ENCODE measurements at regions not wholly inside any gene's neighbourhood (a gene's known extent, or its start where the extent isn't known, plus 50 kb on each side); places are given as distances from the start of the nearest gene placed in this dataset.
"Not testable (repeated sequence)": the region's sequence is repeated elsewhere in the genome, so short reads cannot be mapped to it uniquely, and the experiment has no call there.

GRCh38 chr18:77421546-77421945 lies 171.9 kb downstream of the GALR1 start:
- H3K4me3 Mint-ChIP-seq; H3K27ac Mint-ChIP-seq; H3K36me3 Mint-ChIP-seq; H3K4me1 Mint-ChIP-seq (ENCODE audit: low read depth); DNase-seq; intact Hi-C loops (cut with micrococcal nuclease); POLR2A ChIA-PET; H3K9me3 Mint-ChIP-seq; H3K27me3 Mint-ChIP-seq; CTCF ChIA-PET: not testable (repeated sequence)

GRCh38 chr18:77422974-77423867 lies 173.6 kb downstream of the GALR1 start:
- ChIA-PET CTCF (no interaction called here), POLR2A (no interaction called here)
- DNase-seq: no peak
- Mint-ChIP-seq H3K36me3 (no peaks in the 10 kb centered on the region), H3K4me1 (ENCODE audit: low read depth) (no peaks in the 10 kb centered on the region), H3K27me3 (peaks cover 8% of the 10 kb centered on the region), H3K9me3 (peaks cover 2% of the 10 kb centered on the region), H3K4me3 (no peak overlapping the region), H3K27ac (no peak overlapping the region)
- intact Hi-C loops (cut with micrococcal nuclease): no loop called here

- H3K9me3 Mint-ChIP-seq: no peaks in the 10 kb centered on the region
- H3K27me3 Mint-ChIP-seq: peaks cover 12% of the 10 kb centered on the region
- no peak overlapping the region for H3K27ac Mint-ChIP-seq
- POLR2A ChIA-PET: no interaction called here
- CTCF ChIA-PET: no interaction called here
- intact Hi-C loops (cut with micrococcal nuclease): no loop called here
- DNase-seq: no peak
- no peaks in the 10 kb centered on the region for H3K36me3 Mint-ChIP-seq
- no peaks in the 10 kb centered on the region for H3K4me1 Mint-ChIP-seq (ENCODE audit: low read depth)
- no peak overlapping the region for H3K4me3 Mint-ChIP-seq
Observed at GRCh38 chr18:77433076-77433475, 183.4 kb downstream of the GALR1 start.

- H3K4me1 Mint-ChIP-seq (ENCODE audit: low read depth): no peaks in the 10 kb centered on the region
- ChIA-PET POLR2A (no interaction called here), CTCF (no interaction called here)
- no peak overlapping the region for H3K27ac Mint-ChIP-seq
- intact Hi-C loops (cut with micrococcal nuclease): no loop called here
- no peak for DNase-seq
- H3K36me3 Mint-ChIP-seq: no peaks in the 10 kb centered on the region
- no peaks in the 10 kb centered on the region for H3K9me3 Mint-ChIP-seq
- peaks cover 17% of the 10 kb centered on the region for H3K27me3 Mint-ChIP-seq
- H3K4me3 Mint-ChIP-seq: no peak overlapping the region
Observed at GRCh38 chr18:77439888-77440287, 190.2 kb downstream of the GALR1 start.

- DNase-seq: no peak
- intact Hi-C loops (cut with micrococcal nuclease): no loop called here
- POLR2A ChIA-PET: no interaction called here
- Mint-ChIP-seq H3K9me3 (no peaks in the 10 kb centered on the region), H3K27ac (no peak overlapping the region), H3K36me3 (no peaks in the 10 kb centered on the region), H3K4me1 (ENCODE audit: low read depth) (no peaks in the 10 kb centered on the region), H3K4me3 (no peak overlapping the region), H3K27me3 (peaks cover 17% of the 10 kb centered on the region)
- CTCF ChIA-PET: no interaction called here
Observed at GRCh38 chr18:77442393-77442792, 192.7 kb downstream of the GALR1 start.

GRCh38 chr18:77444385-77444784 lies 194.7 kb downstream of the GALR1 start:
- Mint-ChIP-seq H3K27me3 (peaks cover 20% of the 10 kb centered on the region), H3K4me1 (ENCODE audit: low read depth) (no peaks in the 10 kb centered on the region), H3K36me3 (no peaks in the 10 kb centered on the region), H3K4me3 (no peak overlapping the region), H3K27ac (no peak overlapping the region), H3K9me3 (no peaks in the 10 kb centered on the region)
- ChIA-PET POLR2A (no interaction called here), CTCF (no interaction called here)
- intact Hi-C loops (cut with micrococcal nuclease): no loop called here
- DNase-seq: no peak

- H3K9me3 Mint-ChIP-seq: no peaks in the 10 kb centered on the region
- DNase-seq: no peak
- no peaks in the 10 kb centered on the region for H3K36me3 Mint-ChIP-seq
- no peak overlapping the region for H3K27ac Mint-ChIP-seq
- intact Hi-C loops (cut with micrococcal nuclease): no loop called here
- peaks cover 13% of the 10 kb centered on the region for H3K27me3 Mint-ChIP-seq
- no peak overlapping the region for H3K4me3 Mint-ChIP-seq
- no peaks in the 10 kb centered on the region for H3K4me1 Mint-ChIP-seq (ENCODE audit: low read depth)
- ChIA-PET POLR2A (no interaction called here), CTCF (no interaction called here)
Observed at GRCh38 chr18:77448046-77448445, 198.4 kb downstream of the GALR1 start.

- H3K4me1 Mint-ChIP-seq (ENCODE audit: low read depth): no peaks in the 10 kb centered on the region
- ChIA-PET CTCF (no interaction called here), POLR2A (no interaction called here)
- H3K36me3 Mint-ChIP-seq: no peaks in the 10 kb centered on the region
- no peaks in the 10 kb centered on the region for H3K9me3 Mint-ChIP-seq
- intact Hi-C loops (cut with micrococcal nuclease): no loop called here
- H3K27me3 Mint-ChIP-seq: peaks cover 6% of the 10 kb centered on the region
- no peak overlapping the region for H3K4me3 Mint-ChIP-seq
- no peak for DNase-seq
- H3K27ac Mint-ChIP-seq: no peak overlapping the region
Observed at GRCh38 chr18:77455004-77455403, 205.4 kb downstream of the GALR1 start.

- H3K27ac Mint-ChIP-seq: no peak overlapping the region
- intact Hi-C loops (cut with micrococcal nuclease): no loop called here
- ChIA-PET CTCF (no interaction called here), POLR2A (no interaction called here)
- no peaks in the 10 kb centered on the region for H3K36me3 Mint-ChIP-seq
- no peak for DNase-seq
- H3K27me3 Mint-ChIP-seq: peaks cover 7% of the 10 kb centered on the region
- H3K4me3 Mint-ChIP-seq: no peak overlapping the region
- H3K9me3 Mint-ChIP-seq: no peaks in the 10 kb centered on the region
- H3K4me1 Mint-ChIP-seq (ENCODE audit: low read depth): no peaks in the 10 kb centered on the region
Observed at GRCh38 chr18:77457681-77458080, 208.0 kb downstream of the GALR1 start.

GRCh38 chr18:77461062-77461688 lies 211.5 kb downstream of the GALR1 start:
- DNase-seq: no peak

GRCh38 chr18:77464917-77465316 lies 215.3 kb downstream of the GALR1 start:
- no peaks in the 10 kb centered on the region for H3K4me1 Mint-ChIP-seq (ENCODE audit: low read depth)
- CTCF ChIA-PET: no interaction called here
- POLR2A ChIA-PET: no interaction called here
- DNase-seq: no peak
- H3K27ac Mint-ChIP-seq: no peak overlapping the region
- intact Hi-C loops (cut with micrococcal nuclease): no loop called here
- no peak overlapping the region for H3K4me3 Mint-ChIP-seq
- peaks cover 6% of the 10 kb centered on the region for H3K27me3 Mint-ChIP-seq
- no peaks in the 10 kb centered on the region for H3K36me3 Mint-ChIP-seq
- H3K9me3 Mint-ChIP-seq: no peaks in the 10 kb centered on the region

More at GRCh38 chr18:77461062-77461688, 211.5 kb downstream of the GALR1 start:
- Mint-ChIP-seq H3K4me3 (no peak overlapping the region), H3K36me3 (no peaks in the 10 kb centered on the region), H3K27ac (no peak overlapping the region), H3K4me1 (ENCODE audit: low read depth) (no peaks in the 10 kb centered on the region), H3K9me3 (no peaks in the 10 kb centered on the region), H3K27me3 (peaks cover 6% of the 10 kb centered on the region)
- ChIA-PET CTCF (interaction anchor here (1.5 kb wide), 1 partner anchor 190 kb away, joined by 3 read pairs; no protein-coding TSS in a partner anchor), POLR2A (no interaction called here)
- intact Hi-C loops (cut with micrococcal nuclease): no loop called here

GRCh38 chr18:77466890-77467289 lies 217.2 kb downstream of the GALR1 start:
- intact Hi-C loops (cut with micrococcal nuclease): no loop called here

GRCh38 chr18:77469131-77469530 lies 219.5 kb downstream of the GALR1 start:
- H3K27me3 Mint-ChIP-seq: peaks cover 11% of the 10 kb centered on the region

More at GRCh38 chr18:77466890-77467289, 217.2 kb downstream of the GALR1 start:
- no peak for DNase-seq
- H3K9me3 Mint-ChIP-seq: no peaks in the 10 kb centered on the region
- H3K27ac Mint-ChIP-seq: no peak overlapping the region
- H3K36me3 Mint-ChIP-seq: no peaks in the 10 kb centered on the region
- no peak overlapping the region for H3K4me3 Mint-ChIP-seq
- no peaks in the 10 kb centered on the region for H3K4me1 Mint-ChIP-seq (ENCODE audit: low read depth)
- peaks cover 12% of the 10 kb centered on the region for H3K27me3 Mint-ChIP-seq
- POLR2A ChIA-PET: no interaction called here
- CTCF ChIA-PET: no interaction called here

More at GRCh38 chr18:77469131-77469530, 219.5 kb downstream of the GALR1 start:
- no peaks in the 10 kb centered on the region for H3K9me3 Mint-ChIP-seq
- DNase-seq: no peak
- intact Hi-C loops (cut with micrococcal nuclease): no loop called here
- CTCF ChIA-PET: interaction anchor here (0.6 kb wide), 1 partner anchor 116 kb away, joined by 3 read pairs; no protein-coding TSS in a partner anchor
- no peaks in the 10 kb centered on the region for H3K36me3 Mint-ChIP-seq
- no peak overlapping the region for H3K4me3 Mint-ChIP-seq
- no peaks in the 10 kb centered on the region for H3K4me1 Mint-ChIP-seq (ENCODE audit: low read depth)
- H3K27ac Mint-ChIP-seq: no peak overlapping the region
- POLR2A ChIA-PET: no interaction called here
